ENCODE measurements at regions not wholly inside any gene's neighbourhood (a gene's known extent, or its start where the extent isn't known, plus 50 kb on each side); places are given as distances from the start of the nearest gene placed in this dataset.

GRCh38 chr2:195443926-195444325, 213.1 kb upstream of the SLC39A10 start:
- no peak overlapping the region for H3K27ac ChIP-seq (ENCODE audit: low read depth, low read length)
- no peak overlapping the region for H3K4me2 ChIP-seq (ENCODE audit: low read length)
- H3K9me2 ChIP-seq (ENCODE audit: insufficient read depth): no peaks in the 10 kb centered on the region
- CTCF ChIA-PET: no interaction called here
- DNase-seq (ENCODE audit: low read depth, low spot score) (no peak), ATAC-seq (no peak)
- H3K4me1 ChIP-seq (ENCODE audit: control insufficient read depth in 1 of 2, insufficient read depth in 2 of 2, low read length in 2 of 2): peaks cover 0 to 9% of the 10 kb centered on the region in 2 experiments; a peak in 1 of 4 replicates
- no peak overlapping the region for H3K4me3 ChIP-seq (replicated peaks in 1 of 2; ENCODE audit: low read depth in 1 of 2, low read length in 2 of 2)
- no TSS peak for BruUV-seq (replicated peaks)
- H3K9me3 ChIP-seq (ENCODE audit: control insufficient read depth in 1 of 2, insufficient read depth in 1 of 2, low read depth in 1 of 2, low read length in 2 of 2): no peaks in the 10 kb centered on the region
- no peak overlapping the region for H2AFZ ChIP-seq (ENCODE audit: low read depth, low read length, poor library complexity, severe bottlenecking)
- H3K27me3 ChIP-seq (ENCODE audit: insufficient read depth, low read length): no peaks in the 10 kb centered on the region
- H3K9ac ChIP-seq (ENCODE audit: low read length): no peak overlapping the region
- no peaks in the 10 kb centered on the region for H3K79me2 ChIP-seq (ENCODE audit: insufficient read depth, low read length)
- RAD21 ChIA-PET (ENCODE audit: low non-redundant PET in 1 of 2, low total read pairs in 2 of 2, uncharacterized antibody in 2 of 2, unreplicated experiment in 2 of 2): no interaction called here
- TF ChIP-seq SP1 (IDR thresholded peaks at IDR 0.05; ENCODE audit: low read depth): no peak
- POLR2A ChIA-PET: no interaction called here
- H4K20me1 ChIP-seq (ENCODE audit: insufficient read depth): no peaks in the 10 kb centered on the region
- no peaks in the 10 kb centered on the region for H3K36me3 ChIP-seq (ENCODE audit: control insufficient read depth in 1 of 2, insufficient read depth in 2 of 2, low read length in 2 of 2)
- intact Hi-C loops (cut with micrococcal nuclease): no loop called here

GRCh38 chr2:195442458-195443175, 214.4 kb upstream of the SLC39A10 start:
- H3K4me2 ChIP-seq (ENCODE audit: low read length): no peak overlapping the region
- no peaks in the 10 kb centered on the region for H3K79me2 ChIP-seq (ENCODE audit: insufficient read depth, low read length)
- H3K9ac ChIP-seq (ENCODE audit: low read length): no peak overlapping the region
- intact Hi-C loops (cut with micrococcal nuclease): no loop called here
- no peaks in the 10 kb centered on the region for H3K36me3 ChIP-seq (ENCODE audit: control insufficient read depth in 1 of 2, insufficient read depth in 2 of 2, low read length in 2 of 2)
- H2AFZ ChIP-seq (ENCODE audit: low read depth, low read length, poor library complexity, severe bottlenecking): no peak overlapping the region
- no peaks in the 10 kb centered on the region for H4K20me1 ChIP-seq (ENCODE audit: insufficient read depth)
- H3K27me3 ChIP-seq (ENCODE audit: insufficient read depth, low read length): no peaks in the 10 kb centered on the region
- DNase-seq (ENCODE audit: low read depth, low spot score) (no peak), ATAC-seq (no peak)
- no peak for TF ChIP-seq YY1 (IDR thresholded peaks at IDR 0.05; ENCODE audit: extremely low read depth, insufficient replicate concordance, low read depth, low read length)
- no peak for TF ChIP-seq POLR2AphosphoS5 (IDR thresholded peaks at IDR 0.05; ENCODE audit: low read depth, low read length)
- no peak for TF ChIP-seq JUND (IDR thresholded peaks at IDR 0.05)
- no TSS peak for BruUV-seq (replicated peaks)
- H3K9me2 ChIP-seq (ENCODE audit: insufficient read depth): no peaks in the 10 kb centered on the region
- peaks cover 0 to 6% of the 10 kb centered on the region in 2 experiments; a peak in 1 of 4 replicates for H3K4me1 ChIP-seq (ENCODE audit: control insufficient read depth in 1 of 2, insufficient read depth in 2 of 2, low read length in 2 of 2)
- no peaks in the 10 kb centered on the region for H3K9me3 ChIP-seq (ENCODE audit: control insufficient read depth in 1 of 2, insufficient read depth in 1 of 2, low read depth in 1 of 2, low read length in 2 of 2)
- POLR2A ChIA-PET: no interaction called here
- H3K27ac ChIP-seq (ENCODE audit: low read depth, low read length): no peak overlapping the region
- RAD21 ChIA-PET (ENCODE audit: low non-redundant PET in 1 of 2, low total read pairs in 2 of 2, uncharacterized antibody in 2 of 2, unreplicated experiment in 2 of 2): no interaction called here
- no peak overlapping the region for H3K4me3 ChIP-seq (replicated peaks in 1 of 2; ENCODE audit: low read depth in 1 of 2, low read length in 2 of 2)
- CTCF ChIA-PET: no interaction called here

Measured in HCT116 (cell line).